Effector memory CD4-positive, alpha-beta T cell (primary cell): ENCODE measurements at regions not wholly inside any gene's neighbourhood (a gene's known extent, or its start where the extent isn't known, plus 50 kb on each side); places are given as distances from the start of the nearest gene placed in this dataset.
"Not testable (repeated sequence)": the region's sequence is repeated elsewhere in the genome, so short reads cannot be mapped to it uniquely, and the experiment has no call there.

Source experiments
- DNase-seq, 3 donors: peaks; one replicate each; pipeline ENCODE4 v3.0.0-alpha.2; 2020
- H3K27ac ChIP-seq: 2 replicates; pipeline ENCODE4 v1.7.0; 2013; ENCODE audit warnings: mild to moderate bottlenecking, low read length, moderate library complexity; ENCODE audit not compliant: insufficient read depth, poor library complexity, severe bottlenecking
- H3K27me3 ChIP-seq: replicated peaks from 2 replicates; pipeline ENCODE4 v1.7.0; 2013; ENCODE audit warnings: mild to moderate bottlenecking, low read length; ENCODE audit not compliant: insufficient read depth, control insufficient read depth, poor library complexity, severe bottlenecking
- H3K36me3 ChIP-seq: 2 replicates; pipeline ENCODE4 v1.7.0; 2013; ENCODE audit warnings: mild to moderate bottlenecking, low read length, moderate library complexity; ENCODE audit not compliant: control insufficient read depth, insufficient read depth
- H3K4me1 ChIP-seq: 2 replicates; pipeline ENCODE4 v1.7.0; 2013; ENCODE audit warnings: low read length, mild to moderate bottlenecking; ENCODE audit not compliant: control insufficient read depth, insufficient read depth, poor library complexity, severe bottlenecking
- H3K4me3 ChIP-seq: 2 replicates; pipeline ENCODE4 v1.7.0; 2013; ENCODE audit warnings: low read length, low read depth, mild to moderate bottlenecking; ENCODE audit not compliant: insufficient read depth, poor library complexity, severe bottlenecking
- H3K9me3 ChIP-seq: 2 replicates; pipeline ENCODE4 v1.7.0; 2013; ENCODE audit warnings: mild to moderate bottlenecking, low read length, moderate library complexity; ENCODE audit not compliant: control insufficient read depth

DNA sequence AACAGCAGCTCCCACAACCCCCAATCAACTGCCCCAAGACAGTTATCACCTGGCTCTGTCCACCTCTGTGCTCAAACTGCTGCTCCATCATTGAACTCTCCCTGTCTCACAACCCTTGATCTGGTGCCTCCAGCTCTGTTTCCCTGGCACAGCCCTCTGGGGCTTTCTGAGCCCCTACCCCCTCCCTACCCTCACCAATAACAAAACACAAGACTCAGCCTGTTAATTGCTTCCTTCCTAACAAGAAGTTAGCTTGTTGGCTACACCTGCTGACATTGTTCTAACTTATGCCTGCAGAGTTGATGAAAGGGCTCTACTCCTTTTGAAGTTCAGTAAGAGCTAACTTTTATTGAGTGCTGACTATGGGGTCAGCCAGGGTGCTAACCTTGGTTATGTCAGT, 99.4 kb upstream of the FNDC3A start:
- H3K9me3 ChIP-seq = no peaks in the 10 kb centered on the region
- H3K27ac ChIP-seq = no peak overlapping the region
- H3K4me1 ChIP-seq = no peaks in the 10 kb centered on the region
- no peak overlapping the region for H3K4me3 ChIP-seq
- H3K36me3 ChIP-seq = no peaks in the 10 kb centered on the region
- H3K27me3 ChIP-seq = no peaks in the 10 kb centered on the region
- no peak for DNase-seq

DNA sequence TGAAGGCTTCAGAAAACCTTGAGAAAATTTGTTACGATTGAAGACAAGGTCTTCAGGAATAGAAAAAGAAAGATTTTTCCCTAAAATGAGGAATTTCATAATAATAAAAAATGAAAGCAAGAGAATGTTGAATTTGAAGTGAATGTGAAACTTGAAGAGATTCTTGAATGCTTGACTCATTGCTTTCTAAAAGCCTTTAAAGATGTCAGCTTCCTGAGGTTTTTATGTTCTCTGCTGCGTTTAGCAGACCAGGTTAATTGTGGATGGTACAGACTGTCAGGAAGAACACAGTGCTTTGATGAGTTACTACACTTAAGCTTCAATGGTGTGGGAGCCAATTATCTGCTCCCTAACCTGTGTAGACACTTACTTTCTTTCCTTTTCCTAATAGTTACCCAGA, 96.3 kb upstream of the FNDC3A start:
- H3K9me3 ChIP-seq = no peaks in the 10 kb centered on the region
- H3K4me1 ChIP-seq = no peaks in the 10 kb centered on the region
- DNase-seq = no peak
- no peaks in the 10 kb centered on the region for H3K36me3 ChIP-seq
- no peaks in the 10 kb centered on the region for H3K27me3 ChIP-seq
- no peak overlapping the region for H3K4me3 ChIP-seq
- H3K27ac ChIP-seq = no peak overlapping the region

DNA sequence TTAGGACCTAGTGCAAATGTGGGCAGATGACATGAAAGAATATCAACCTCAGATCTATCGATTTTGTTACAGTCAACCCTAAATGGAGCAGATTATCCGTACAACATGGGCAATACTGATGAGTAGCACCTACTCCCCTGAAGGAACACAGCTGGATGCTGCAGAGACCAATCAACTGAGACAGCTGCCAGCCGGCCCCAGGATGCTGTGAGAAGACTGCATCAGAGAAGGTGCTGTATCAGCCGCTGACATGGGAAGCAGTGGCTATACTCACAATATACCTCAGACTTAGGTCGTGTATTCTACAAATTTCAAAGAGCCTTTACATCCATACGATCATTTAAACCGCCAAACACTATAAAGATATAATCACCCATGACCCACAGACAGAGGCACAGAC, 95.9 kb upstream of the FNDC3A start:
- Histone ChIP-seq H3K27ac (no peak overlapping the region), H3K9me3 (no peaks in the 10 kb centered on the region), H3K27me3 (no peaks in the 10 kb centered on the region), H3K4me3 (no peak overlapping the region), H3K4me1 (peaks cover 2% of the 10 kb centered on the region), H3K36me3 (no peaks in the 10 kb centered on the region)
- DNase-seq = no peak

GRCh38 chr13:48883786-48884185, 91.9 kb upstream of the FNDC3A start:
- H3K27me3 ChIP-seq, DNase-seq, H3K9me3 ChIP-seq, H3K4me3 ChIP-seq, H3K27ac ChIP-seq, H3K4me1 ChIP-seq, H3K36me3 ChIP-seq: not testable (repeated sequence)

DNA sequence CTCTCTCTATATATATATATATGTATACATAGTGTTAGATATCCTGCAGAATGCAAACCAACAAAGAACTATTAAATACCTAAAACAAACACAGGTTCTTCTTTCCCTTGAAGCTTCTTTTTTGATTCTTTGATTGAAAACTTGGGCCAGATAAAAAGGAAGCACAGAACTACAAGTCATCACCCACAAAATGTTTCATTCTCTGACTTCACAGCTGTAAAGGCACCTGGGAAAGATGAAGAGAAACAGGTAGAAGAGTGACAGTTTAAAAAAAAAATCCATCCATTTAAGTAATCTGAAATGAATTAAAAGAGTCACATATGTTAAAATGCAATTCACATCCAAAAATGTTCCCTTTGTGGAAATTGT, 90.7 kb upstream of the FNDC3A start:
- H3K4me3 ChIP-seq = no peak overlapping the region
- H3K4me1 ChIP-seq = peaks cover 2% of the 10 kb centered on the region
- H3K9me3 ChIP-seq = no peaks in the 10 kb centered on the region
- no peak overlapping the region for H3K27ac ChIP-seq
- H3K36me3 ChIP-seq = no peaks in the 10 kb centered on the region
- DNase-seq = no peak
- H3K27me3 ChIP-seq = no peaks in the 10 kb centered on the region

DNA sequence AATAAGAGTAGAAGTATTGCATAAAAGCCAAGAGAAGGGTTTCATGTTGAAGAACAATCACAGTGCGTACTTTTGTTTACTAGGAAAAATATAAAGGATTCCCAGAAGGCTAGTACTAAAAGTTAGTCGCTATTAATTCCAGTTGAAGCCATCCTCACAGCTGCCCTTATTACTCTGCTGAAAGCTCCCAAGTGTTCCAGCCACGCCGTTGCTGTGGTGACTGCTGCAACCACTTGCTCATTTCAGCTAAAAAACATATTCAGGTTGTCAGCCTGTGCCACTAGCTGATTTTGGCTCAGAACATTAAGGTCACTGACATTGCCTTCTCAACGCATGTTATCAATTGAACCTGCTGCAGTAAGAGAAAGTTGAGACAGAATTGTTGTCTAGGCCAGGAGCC, 87.1 kb upstream of the FNDC3A start:
- Histone ChIP-seq H3K36me3 (no peaks in the 10 kb centered on the region), H3K4me3 (no peak overlapping the region), H3K4me1 (peaks cover 2% of the 10 kb centered on the region), H3K27me3 (no peaks in the 10 kb centered on the region), H3K27ac (no peak overlapping the region), H3K9me3 (no peaks in the 10 kb centered on the region)
- no peak for DNase-seq

DNA sequence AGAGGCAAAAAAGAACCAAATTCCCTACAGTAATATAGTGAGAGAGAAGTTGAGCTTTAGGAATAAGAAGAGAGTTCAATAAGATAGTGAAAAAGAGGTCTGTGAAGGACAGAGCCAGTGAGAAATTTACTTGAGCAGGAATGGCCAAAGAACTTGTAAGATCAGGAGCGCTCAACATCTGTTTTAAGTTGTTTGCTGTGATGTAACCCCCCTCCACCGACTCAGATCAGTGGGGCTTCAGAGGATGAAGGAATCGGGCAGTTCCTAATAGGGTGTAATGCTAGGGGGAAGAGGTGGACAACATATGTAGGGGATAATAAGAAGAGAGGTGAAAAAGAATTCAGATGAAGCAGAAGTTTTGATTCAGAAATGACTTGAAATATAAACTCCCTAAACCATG, 85.3 kb upstream of the FNDC3A start:
- Histone ChIP-seq H3K4me1 (no peaks in the 10 kb centered on the region), H3K4me3 (no peak overlapping the region), H3K27me3 (no peaks in the 10 kb centered on the region), H3K9me3 (no peaks in the 10 kb centered on the region), H3K36me3 (no peaks in the 10 kb centered on the region), H3K27ac (no peak overlapping the region)
- no peak for DNase-seq

GRCh38 chr13:48891586-48891985, 84.1 kb upstream of the FNDC3A start:
- DNase-seq = no peak
- H3K4me1 ChIP-seq = no peaks in the 10 kb centered on the region
- no peak overlapping the region for H3K27ac ChIP-seq
- H3K4me3 ChIP-seq = no peak overlapping the region
- no peaks in the 10 kb centered on the region for H3K27me3 ChIP-seq
- H3K9me3 ChIP-seq = no peaks in the 10 kb centered on the region
- H3K36me3 ChIP-seq = no peaks in the 10 kb centered on the region

DNA sequence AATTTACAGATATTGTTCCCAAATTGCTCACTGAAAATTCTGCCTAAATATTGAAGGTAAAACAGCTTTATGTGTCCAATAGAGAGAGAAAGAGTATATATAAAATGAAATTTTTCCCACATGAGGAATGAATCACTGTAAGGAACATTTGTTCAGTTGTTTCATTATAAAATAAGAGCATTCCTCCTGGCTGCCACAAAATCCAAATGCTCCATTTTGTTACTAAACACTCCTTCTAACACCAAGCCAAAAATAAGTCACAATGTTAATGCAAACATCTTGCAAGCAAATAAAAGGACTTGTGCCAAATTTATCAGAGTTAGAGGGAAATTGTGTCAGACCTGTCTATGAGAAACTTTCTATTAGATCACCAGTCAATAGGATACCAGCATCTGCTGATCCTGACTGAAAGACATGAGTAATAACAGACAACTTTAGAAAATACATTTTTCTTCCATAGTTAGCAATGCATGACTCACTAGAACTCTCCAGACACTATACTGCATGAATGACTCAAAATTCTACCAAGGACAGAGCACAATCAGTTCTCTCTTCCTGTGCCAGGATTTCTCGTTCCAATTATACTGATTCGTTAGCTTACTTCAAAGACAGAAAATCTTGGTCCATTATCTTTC, 83.5 kb upstream of the FNDC3A start:
- Histone ChIP-seq H3K9me3 (no peaks in the 10 kb centered on the region), H3K27me3 (no peaks in the 10 kb centered on the region), H3K4me3 (no peak overlapping the region), H3K27ac (no peak overlapping the region), H3K36me3 (no peaks in the 10 kb centered on the region), H3K4me1 (no peaks in the 10 kb centered on the region)
- DNase-seq = no peak

DNA sequence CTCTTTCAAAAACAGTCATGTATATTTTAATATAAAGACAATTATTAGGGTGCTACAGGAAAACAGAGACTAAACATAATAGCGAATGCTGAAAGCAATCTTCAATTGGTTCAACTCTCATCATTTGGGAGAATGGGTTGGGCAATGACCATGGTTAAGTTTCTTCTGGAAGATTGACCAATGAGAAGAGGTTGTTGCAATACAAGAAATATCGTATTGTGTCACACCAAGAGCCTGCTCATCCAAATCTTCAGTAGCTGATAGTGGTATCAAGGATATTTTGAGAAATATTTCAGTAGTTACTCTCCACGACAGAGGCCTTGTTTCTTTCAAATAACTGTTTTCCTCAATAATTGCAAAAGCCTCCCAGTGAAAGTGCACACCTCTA, 83.0 kb upstream of the FNDC3A start:
- Histone ChIP-seq H3K9me3 (no peaks in the 10 kb centered on the region), H3K27me3 (no peaks in the 10 kb centered on the region), H3K4me3 (no peak overlapping the region), H3K27ac (no peak overlapping the region), H3K4me1 (no peaks in the 10 kb centered on the region), H3K36me3 (no peaks in the 10 kb centered on the region)
- no peak for DNase-seq

- DNase-seq = no peak
- Histone ChIP-seq H3K27me3 (no peaks in the 10 kb centered on the region), H3K4me1 (no peaks in the 10 kb centered on the region), H3K36me3 (no peaks in the 10 kb centered on the region), H3K9me3 (no peaks in the 10 kb centered on the region), H3K4me3 (no peak overlapping the region), H3K27ac (no peak overlapping the region)
Measured at GRCh38 chr13:48896312-48896711, 79.4 kb upstream of the FNDC3A start.
